ENCODE measurements at regions not wholly inside any gene's neighbourhood (a gene's known extent, or its start where the extent isn't known, plus 50 kb on each side); places are given as distances from the start of the nearest gene placed in this dataset.

GRCh38 chr12:84691266-84691665, 221.3 kb downstream of the SLC6A15 start:
- intact Hi-C loops (cut with DNase I) = no loop called here
- 21 to 37% (median 35%) methylated on average over 1 of the region's 1 CpG for WGBS, 4 donors
- TF ChIP-seq, protein P1, sequence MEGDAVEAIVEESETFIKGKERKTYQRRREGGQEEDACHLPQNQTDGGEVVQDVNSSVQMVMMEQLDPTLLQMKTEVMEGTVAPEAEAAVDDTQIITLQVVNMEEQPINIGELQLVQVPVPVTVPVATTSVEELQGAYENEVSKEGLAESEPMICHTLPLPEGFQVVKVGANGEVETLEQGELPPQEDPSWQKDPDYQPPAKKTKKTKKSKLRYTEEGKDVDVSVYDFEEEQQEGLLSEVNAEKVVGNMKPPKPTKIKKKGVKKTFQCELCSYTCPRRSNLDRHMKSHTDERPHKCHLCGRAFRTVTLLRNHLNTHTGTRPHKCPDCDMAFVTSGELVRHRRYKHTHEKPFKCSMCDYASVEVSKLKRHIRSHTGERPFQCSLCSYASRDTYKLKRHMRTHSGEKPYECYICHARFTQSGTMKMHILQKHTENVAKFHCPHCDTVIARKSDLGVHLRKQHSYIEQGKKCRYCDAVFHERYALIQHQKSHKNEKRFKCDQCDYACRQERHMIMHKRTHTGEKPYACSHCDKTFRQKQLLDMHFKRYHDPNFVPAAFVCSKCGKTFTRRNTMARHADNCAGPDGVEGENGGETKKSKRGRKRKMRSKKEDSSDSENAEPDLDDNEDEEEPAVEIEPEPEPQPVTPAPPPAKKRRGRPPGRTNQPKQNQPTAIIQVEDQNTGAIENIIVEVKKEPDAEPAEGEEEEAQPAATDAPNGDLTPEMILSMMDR (IDR thresholded peaks at IDR 0.05) = no peak
- no peak for TF ChIP-seq POLR2A (IDR thresholded peaks at IDR 0.05)
- DNase-seq = no peak
- no peak overlapping the region for H3K27ac ChIP-seq
- H3K9me3 ChIP-seq (replicated peaks in 1 of 3) = no peaks in the 10 kb centered on the region
- H3K27me3 ChIP-seq = no peaks in the 10 kb centered on the region
- no peak overlapping the region for H3K4me3 ChIP-seq
- H3K4me1 ChIP-seq (replicated peaks in 1 of 2) = no peaks in the 10 kb centered on the region
- no peaks in the 10 kb centered on the region for H3K36me3 ChIP-seq (replicated peaks in 1 of 2)

GRCh38 chr12:84689638-84690037, 223.0 kb downstream of the SLC6A15 start:
- intact Hi-C loops (cut with DNase I) = no loop called here
- Histone ChIP-seq H3K9me3 (replicated peaks in 1 of 3) (no peaks in the 10 kb centered on the region), H3K4me1 (replicated peaks in 1 of 2) (no peaks in the 10 kb centered on the region), H3K36me3 (replicated peaks in 1 of 2) (no peaks in the 10 kb centered on the region), H3K4me3 (no peak overlapping the region), H3K27ac (no peak overlapping the region), H3K27me3 (no peaks in the 10 kb centered on the region)
- WGBS, 4 donors = 54 to 69% (median 59%) methylated on average over 8 to 9 of the region's 9 CpGs
- no peak for DNase-seq
- TF ChIP-seq, protein P1 (IDR thresholded peaks at IDR 0.05) = no peak
- TF ChIP-seq POLR2A (IDR thresholded peaks at IDR 0.05) = no peak

DNA sequence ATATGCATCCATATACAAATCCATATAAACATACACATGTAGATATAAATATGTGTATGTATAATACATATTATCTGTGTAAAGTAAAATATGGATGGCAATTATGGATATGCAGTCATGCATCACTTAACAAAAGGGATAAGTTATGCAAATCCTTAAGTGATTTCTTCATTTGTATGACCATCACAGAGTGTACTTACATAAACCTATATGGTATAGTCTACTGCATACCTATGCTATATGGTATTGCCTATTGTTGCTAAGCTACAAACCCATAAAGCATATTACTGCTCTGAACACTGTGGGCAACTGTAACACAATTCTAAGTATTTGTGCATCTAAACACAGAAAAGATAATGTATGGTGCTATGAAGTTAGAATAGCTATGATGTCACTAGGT, 227.2 kb downstream of the SLC6A15 start:
- intact Hi-C loops (cut with DNase I) = no loop called here
- H3K4me3 ChIP-seq = no peak overlapping the region
- H3K27me3 ChIP-seq = no peaks in the 10 kb centered on the region
- no peak for DNase-seq
- TF ChIP-seq POLR2A (IDR thresholded peaks at IDR 0.05) = no peak
- TF ChIP-seq, protein P1 (IDR thresholded peaks at IDR 0.05) = no peak
- H3K4me1 ChIP-seq (replicated peaks in 1 of 2) = no peaks in the 10 kb centered on the region
- no peak overlapping the region for H3K27ac ChIP-seq
- H3K9me3 ChIP-seq (replicated peaks in 1 of 3) = no peaks in the 10 kb centered on the region
- no peaks in the 10 kb centered on the region for H3K36me3 ChIP-seq (replicated peaks in 1 of 2)

DNA sequence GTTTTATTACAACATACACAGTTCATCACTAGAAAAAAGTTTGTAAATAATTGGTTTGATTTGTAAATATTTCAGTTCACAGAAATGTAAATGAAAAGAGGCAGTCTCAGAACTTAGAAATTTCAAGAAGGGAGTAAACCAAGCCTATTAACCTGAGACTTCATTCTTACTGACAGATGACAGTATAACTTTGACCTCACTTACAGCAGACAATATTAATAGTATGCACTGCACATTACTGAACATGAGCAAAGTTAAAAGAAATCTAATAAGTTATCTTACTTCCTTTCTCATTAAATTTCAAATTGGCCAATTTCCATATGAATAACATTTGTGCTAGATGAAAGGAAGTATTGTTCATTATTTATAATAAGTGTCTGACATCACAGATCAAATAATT, 235.8 kb downstream of the SLC6A15 start:
- TF ChIP-seq, protein P1 (IDR thresholded peaks at IDR 0.05) = no peak
- Histone ChIP-seq H3K27me3 (no peaks in the 10 kb centered on the region), H3K4me1 (replicated peaks in 1 of 2) (no peaks in the 10 kb centered on the region), H3K9me3 (replicated peaks in 1 of 3) (no peaks in the 10 kb centered on the region), H3K4me3 (no peak overlapping the region), H3K27ac (no peak overlapping the region), H3K36me3 (replicated peaks in 1 of 2) (no peaks in the 10 kb centered on the region)
- no peak for DNase-seq
- intact Hi-C loops (cut with DNase I) = no loop called here

Data from adrenal gland (tissue), 9 donors.